ENCODE measurements at regions not wholly inside any gene's neighbourhood (a gene's known extent, or its start where the extent isn't known, plus 50 kb on each side); places are given as distances from the start of the nearest gene placed in this dataset.

DNA sequence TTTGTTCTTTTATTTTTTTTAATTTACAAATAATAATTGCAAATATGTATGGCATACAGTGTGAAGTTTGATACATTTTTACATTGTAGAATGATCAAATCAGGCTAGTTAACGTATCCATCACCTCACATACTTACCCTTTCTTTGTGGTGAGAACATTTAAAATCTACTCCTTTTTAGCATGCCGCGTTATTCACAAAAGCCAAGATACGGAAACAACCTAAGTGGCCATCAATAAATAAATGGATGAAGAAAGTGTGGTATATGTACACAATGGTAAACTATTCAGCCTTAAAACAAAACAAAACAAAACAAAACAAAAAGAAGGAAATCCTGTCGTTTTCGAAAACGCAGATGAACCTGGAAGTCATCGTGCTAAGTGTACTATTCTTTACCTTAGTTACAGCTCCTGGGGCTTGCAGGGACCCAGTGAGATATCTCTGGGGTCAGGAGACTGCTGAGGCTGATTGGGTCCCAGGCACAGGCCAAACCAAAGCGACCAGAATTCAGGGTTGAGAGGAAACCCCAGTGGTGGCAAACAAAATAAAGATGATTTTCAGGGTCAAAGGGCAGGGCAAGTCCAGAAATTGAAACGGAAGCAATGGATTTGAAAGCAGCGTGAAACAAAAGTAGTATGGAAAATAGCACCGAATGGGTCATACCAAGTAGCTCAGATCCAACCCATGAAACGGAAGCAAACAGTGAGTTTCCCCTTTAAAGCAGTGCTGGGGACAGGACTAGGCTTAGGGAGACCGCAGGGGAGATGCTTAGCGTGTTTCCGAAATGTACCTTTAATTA lies 188.2 kb downstream of the PLPP3 start:
- no peak for DNase-seq (ENCODE audit: low spot score)

DNA sequence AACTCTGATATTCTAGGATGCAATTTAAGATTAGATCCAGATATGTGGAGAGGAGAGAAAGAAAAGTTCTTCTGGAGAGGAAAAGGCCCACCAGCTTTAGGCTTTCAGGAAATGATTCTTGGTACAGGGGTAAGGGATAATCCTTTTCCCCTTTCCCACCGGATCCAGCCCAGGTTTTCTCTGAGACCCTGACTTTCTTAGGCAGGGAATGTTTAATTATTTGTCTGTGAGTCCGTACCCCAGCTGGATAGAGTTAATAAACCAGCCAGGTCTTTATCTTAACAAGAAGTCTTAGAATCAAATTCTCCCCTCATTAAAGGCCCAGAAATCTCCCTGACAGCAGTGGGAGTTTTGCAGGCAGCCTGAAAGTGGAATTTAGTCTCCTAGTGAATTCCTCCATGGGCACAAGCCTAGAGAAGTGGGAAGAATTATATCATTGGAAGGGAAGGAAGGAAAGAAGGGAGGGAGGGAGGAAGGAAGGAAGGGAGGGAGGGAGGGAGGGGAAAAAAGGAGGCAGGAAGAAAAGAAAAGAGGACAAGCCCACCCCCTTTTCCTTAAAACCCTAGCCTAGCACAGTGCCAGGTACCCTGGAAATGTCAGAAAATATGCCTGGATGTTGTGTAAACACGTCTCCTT lies 189.0 kb downstream of the PLPP3 start:
- no peak for DNase-seq (ENCODE audit: low spot score)

DNA sequence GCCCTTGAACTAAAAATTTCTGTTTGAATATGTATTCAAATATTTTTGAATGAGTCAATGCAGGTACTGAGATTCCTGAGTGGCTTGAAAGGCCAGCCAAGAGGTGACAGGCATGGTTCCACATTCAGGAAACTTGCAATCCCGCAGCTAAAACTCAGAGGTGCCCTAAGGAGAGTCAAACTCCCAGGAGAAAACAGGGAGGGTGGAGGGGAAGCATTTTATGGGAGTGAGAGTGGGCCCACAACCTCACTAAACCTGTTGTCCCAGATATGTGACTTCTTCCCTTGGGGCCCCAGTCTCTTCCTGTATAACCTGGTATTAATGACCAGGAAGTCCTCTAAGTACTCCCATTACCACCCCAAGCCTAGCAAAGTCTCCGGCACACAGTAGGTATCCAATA lies 189.6 kb downstream of the PLPP3 start:
- no peak for DNase-seq (ENCODE audit: low spot score)

DNA sequence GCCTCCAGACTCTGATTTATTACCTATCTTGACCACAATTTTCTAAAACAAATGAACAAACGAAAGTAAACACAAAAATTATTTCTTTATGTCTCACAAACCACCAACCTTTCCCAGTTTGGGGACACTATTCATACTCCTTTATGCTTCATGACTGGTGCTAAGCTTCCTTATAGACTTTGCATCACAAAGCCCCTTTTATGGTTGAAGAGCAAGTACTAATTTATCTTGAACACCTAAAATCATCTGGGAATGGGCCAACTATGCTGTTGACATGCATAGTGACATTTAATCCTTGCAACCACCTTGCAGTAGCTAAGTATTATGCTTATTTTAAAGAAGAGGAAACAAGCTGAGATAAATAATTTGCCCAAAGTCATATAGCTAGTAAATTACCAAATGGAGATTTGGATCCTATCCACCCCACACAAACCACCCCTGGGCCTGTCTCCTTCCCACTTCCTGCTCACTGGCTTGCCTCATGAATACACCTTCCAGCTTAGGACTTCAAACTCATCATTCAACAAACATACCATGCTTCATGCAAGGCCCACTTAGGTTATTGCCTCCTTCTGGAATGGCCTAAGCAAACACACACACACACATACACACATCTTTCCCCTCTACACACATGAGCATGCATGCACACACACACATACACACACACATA lies 192.2 kb downstream of the PLPP3 start:
- no peak for DNase-seq (ENCODE audit: low spot score)

DNA sequence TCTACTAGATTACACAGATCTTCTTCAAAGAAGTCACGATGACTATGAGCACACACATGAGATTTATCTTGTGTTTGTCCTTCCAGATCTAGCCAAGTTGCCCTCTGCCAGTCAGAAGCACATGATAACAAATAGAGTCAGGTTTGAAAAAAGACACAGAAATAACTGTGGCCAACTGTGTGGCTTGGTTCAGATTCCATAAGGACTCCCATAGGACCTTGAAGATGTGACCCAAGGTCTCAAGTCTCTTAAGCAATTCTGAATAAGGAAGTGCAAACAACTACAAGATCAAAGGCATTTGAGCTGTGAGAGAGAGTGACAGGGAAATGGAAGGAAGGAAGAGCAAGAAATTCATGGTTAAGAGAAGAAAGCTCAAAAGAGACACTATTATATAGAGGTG lies 194.0 kb downstream of the PLPP3 start:
- DNase-seq (ENCODE audit: low spot score): no peak

DNA sequence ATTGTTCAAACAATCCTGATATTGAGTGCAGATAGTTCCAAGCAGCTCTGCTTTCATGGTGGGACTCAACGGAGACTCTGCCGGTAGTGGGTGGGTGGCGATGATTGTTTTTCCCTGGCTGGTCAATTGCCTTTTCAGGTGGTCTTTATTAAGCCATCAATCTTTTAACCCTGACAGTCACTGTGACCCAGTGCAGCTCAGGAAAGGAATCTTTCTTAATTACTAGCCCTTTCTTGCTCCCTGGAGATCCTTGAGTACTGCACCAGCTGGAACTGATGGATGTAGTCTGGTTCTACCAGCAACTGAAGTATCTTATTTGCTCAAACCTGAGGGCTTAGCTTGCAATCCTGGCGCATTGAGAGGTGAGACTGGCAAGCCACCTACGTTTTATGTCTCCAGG lies 196.4 kb downstream of the PLPP3 start:
- no peak for DNase-seq (ENCODE audit: low spot score)

DNA sequence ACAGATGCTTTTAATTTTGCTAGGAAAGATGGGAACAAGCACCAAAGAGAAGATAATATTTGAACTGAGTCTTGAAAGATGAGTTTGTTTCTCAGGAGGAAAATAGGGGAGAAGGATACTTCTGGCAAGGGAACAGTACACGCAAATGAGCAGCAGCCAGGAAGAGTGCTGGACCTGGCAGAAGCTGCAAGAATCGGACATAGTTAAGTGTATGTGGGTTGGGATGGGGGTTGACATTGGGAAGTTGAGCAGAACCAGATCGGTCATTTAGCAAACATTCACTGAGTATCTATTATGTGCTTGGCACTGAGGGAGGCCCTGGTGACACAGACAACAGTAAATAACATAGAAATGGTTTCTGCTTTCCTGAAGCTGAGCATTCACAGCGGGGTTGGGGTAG lies 198.8 kb downstream of the PLPP3 start:
- no peak for DNase-seq (ENCODE audit: low spot score)

DNA sequence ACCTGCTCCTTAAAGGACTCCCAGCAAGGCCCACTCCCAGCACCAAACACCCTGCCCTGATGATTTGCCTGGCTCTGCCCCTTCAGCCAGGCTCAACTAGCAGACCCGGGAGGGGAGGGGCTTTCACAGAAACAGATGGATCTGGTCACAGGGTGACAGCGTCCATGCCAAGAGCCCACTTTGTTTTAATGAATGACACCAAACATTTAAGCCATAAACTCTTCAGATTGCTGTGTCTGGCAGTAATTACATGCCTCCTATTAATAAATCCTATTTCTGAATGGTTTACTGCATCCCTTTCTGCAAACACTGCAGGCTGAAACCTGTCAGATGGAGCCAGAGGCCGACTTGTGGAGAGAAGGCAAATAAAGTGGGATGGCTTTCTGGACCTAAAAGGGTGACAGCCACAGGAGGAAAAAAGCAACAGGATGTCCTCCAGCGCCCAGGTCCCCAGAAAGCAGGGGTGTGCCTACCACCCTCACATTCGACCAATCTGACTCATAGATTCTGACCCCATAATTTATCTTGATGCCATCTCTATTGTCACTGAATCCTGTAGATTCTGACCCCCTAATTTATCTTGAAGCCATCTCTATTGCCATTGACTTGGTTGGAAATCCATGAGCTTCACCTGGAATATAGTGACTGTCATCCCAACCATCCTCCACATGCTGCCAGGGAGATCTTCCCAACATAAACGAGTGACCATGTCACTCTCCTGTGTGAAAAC lies 200.9 kb downstream of the PLPP3 start:
- DNase-seq (ENCODE audit: low spot score): no peak

DNA sequence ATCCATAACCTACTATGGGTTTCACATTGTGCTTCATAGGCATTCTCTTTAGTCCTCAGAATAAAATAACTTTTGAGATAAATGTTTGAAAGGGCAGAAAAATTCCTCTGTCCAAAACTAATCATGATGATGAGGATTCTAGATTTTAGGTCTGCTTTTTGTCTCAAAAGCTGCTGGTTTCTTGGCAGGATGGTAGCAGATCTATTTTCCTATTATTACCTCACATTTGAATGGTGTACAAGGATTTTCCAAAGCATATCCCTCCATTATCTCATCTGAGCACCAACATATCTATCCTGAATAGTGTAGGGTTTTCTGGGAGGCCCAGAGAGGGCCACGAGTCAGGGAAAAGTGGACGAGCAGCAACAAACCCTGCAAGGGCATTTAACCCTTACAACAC lies 201.9 kb downstream of the PLPP3 start:
- no peak for DNase-seq (ENCODE audit: low spot score)

DNA sequence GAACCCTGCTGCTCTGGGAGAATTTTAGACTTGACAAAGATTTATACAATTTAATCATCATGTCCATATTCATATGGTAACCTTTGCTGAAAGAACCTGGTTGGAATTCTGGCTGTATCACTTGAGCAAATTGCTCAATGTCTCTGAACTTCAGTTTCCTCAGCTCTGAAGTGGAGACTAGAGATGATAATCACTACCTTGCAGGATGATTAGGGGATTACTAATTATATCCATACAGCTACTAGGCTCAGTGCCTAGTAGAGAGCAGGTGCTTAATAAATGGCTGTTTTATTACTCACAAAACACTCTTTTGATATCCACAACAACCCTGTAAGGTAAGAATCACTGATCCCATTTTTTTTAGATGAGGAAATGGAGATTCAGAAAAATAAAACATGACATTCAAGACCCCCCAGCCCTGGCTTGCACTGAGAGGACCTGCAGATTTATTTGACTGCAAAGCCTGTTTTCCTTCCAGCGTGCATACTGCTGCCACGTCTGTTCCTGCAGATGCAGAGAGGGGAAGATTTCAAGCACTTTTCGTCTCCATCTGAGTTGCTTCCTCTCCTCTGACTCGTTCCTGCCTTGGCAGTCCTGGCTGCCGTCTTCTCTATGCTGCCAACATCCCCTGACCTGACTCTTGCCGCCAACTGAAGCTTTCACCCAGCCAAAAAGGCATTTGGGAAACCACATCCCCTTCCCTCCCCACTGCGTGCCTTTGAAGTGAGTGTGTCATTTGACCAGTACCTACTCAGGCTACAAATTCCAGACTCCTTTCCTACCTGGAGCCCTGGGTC lies 203.0 kb downstream of the PLPP3 start:
- DNase-seq (ENCODE audit: low spot score): no peak

DNA sequence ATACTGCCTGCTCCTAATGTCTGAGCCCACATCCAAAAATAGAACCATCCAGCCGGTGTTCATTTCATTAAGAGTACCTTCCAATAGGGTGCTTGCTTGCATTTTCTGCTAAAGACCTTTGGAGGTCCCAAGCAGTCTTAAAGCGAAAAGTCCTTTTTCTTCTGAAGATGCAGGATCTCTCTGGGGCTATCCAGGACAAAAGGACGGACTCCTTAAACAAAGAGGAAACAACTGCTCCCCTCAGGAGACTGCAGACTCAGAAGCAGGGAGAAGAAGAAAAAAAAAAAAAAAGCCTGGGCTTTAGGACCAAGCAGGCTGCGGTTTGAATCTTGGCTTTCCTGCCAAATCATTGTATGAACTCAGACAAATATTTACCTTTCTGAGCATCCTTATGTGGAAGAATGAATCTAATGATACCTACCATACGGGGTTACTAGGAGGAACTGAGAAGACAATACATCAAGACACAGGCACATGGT lies 204.0 kb downstream of the PLPP3 start:
- DNase-seq (ENCODE audit: low spot score): no peak

DNA sequence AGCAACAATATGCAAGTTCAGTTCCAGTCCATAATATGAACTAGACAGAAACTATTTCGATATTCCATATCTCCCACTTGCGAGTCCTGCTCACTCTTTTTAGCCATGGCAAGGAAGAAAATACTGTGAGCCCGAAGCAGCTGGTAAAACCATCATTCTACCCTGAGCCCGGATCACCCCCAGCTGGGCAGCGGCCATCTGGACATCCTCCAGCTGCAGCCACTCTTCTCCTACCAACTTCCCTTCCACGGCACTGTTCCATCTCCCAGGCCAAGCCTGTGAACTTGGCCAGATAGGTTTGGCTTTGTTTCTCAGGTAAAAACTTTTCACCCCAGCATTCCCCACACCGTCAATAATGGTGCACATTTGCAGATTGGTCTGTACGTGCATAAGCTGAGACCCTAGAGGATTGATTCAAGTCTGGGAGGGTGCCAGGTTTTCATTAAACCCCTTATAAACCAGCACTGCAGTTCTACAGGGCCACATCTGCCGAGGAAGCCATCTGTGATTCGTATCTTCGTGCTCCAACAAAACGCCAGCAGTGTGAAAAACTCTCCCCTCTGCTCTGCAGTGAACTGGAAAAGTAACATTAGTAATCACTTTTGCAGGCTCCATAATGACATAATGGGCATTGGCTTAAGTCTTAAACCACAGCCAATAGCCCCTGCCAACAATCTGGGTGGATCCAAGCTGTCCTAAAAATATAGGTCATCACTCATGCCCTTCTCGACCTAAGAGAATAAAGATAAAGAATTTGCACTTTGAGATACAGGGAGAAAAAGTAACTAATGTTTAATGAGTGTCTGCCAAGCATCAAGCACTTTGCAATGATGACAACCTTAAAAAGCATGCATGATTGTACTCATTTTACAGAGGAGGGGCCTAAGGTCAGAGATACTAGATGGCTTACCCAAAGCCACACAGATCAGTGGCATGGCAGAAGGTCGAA lies 205.1 kb downstream of the PLPP3 start:
- DNase-seq (ENCODE audit: low spot score): no peak

DNA sequence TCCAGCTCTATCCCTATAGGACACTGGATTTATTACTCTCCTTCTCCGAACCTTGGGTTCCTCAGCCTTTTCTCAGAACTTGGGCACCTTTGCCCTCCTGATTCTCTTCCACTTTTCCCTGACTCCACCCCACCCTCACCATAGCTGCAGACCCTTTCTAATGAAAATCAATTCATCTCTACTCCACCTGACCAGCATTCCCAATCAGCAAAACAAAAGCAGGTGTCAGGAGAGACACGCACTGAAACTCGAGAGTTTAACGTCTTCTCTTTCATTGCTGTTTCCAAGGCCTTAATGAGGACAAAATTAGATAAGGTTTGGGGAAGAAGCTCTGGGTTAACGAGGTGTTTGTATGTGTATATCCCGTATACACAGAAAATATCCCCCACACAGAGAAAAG lies 208.8 kb downstream of the PLPP3 start:
- no peak for DNase-seq (ENCODE audit: low spot score)

DNA sequence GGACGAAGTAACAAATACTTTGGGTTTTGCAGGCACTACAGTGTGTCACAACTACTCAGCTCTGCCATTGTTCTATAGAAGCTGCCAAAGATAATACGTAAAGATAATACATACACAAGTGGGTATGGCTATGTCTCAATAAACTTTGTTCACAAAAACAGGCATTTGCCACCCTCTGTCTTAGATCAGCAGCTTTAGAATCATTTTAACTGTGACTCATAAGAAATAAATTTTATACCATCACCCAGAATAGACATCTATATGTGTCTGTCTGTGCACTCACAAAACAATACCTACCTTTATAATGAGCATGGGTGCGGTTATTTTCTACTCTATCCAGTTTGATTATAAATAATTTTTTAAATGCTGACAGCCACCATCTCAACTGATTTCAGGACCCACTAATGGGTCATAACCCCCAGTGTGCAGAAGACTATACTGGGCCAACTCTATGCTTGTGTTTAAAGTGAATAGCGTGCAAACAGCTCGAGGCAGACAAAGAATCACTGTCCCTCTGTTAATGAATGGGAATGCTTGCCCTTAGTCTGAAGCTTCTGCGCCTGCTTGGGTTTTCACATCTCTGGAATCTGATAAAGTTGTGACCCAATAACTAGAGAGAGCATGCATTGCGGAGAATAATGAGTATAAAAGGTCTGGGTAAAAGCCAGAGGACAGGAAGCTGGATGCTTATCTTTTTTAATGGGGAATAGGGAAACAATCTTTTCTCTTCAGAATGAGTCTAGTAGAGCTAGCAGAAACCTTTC lies 216.2 kb downstream of the PLPP3 start:
- DNase-seq (ENCODE audit: low spot score): no peak

DNA sequence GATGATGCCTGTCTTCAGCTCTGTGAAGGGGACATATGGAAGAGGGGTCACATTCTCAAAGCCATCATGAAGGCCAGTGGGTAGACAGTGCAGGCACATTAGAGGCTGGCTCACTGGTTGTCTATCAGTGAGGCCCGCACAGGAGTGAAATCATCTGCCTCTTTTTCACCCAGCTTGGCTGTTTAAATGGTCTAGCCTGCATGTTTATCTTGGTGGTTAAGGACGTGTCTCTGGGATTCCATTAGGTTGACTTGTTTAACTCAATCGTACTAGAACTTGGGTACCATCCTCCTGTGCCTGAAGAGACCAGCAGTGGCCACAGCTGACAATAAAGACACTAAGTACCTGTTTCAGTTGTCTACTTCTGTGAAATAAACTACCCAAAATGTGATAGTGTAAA lies 219.3 kb downstream of the PLPP3 start:
- DNase-seq (ENCODE audit: low spot score): no peak

DNA sequence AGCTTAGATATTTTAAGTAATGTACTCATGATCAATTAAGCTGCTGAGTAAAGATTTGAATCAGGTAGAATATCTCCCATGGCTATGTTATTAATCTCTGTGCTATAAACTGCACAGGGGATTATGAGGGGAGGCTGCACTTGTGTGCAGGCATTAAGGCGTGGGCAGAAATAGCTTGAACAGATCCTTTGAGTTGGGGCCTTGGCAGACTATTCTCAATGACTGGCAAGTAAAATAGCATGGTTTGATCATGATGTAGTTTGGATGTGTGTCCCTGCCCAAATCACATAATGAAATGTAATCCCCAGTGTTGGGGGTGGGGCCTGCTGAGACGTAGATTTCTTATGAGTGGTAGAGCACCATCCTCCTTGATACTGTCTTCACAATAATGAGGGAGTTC lies 220.3 kb downstream of the PLPP3 start:
- DNase-seq (ENCODE audit: low spot score): no peak

DNA sequence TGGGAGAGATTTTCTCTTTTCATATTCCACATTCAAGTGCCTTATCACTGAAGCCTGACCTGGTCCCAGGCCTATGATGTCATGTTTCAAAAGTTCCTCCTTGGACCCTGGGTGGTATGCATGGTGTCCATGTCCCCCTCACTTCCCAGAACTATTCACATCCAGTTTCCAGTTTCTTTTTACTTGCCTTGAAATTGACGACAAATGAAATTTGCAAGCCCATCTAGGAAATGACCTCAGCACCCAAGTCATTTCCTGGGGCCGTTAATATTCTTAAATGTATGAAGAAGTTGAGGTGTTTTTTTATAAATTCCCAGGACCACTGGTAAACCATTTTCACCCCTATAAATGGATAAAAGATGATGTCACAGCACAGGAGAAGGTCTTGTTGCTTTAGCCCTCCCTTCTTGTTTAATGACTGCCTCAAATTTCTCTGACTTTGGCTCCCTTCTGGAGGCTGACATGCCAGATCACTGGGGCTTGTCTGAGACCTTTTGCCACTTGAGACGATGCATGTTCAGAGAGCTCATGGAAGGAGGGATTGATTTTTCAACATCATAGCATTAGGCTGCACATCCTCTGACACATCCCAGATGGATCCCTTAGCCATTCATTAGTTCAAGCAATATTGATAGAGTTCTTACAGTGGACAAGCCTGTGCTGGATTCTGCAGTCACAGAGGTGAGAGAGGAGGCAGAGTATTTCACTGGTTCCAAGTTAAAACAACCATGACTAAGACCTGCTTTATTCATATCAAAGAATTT lies 221.3 kb downstream of the PLPP3 start:
- no peak for DNase-seq (ENCODE audit: low spot score)

DNA sequence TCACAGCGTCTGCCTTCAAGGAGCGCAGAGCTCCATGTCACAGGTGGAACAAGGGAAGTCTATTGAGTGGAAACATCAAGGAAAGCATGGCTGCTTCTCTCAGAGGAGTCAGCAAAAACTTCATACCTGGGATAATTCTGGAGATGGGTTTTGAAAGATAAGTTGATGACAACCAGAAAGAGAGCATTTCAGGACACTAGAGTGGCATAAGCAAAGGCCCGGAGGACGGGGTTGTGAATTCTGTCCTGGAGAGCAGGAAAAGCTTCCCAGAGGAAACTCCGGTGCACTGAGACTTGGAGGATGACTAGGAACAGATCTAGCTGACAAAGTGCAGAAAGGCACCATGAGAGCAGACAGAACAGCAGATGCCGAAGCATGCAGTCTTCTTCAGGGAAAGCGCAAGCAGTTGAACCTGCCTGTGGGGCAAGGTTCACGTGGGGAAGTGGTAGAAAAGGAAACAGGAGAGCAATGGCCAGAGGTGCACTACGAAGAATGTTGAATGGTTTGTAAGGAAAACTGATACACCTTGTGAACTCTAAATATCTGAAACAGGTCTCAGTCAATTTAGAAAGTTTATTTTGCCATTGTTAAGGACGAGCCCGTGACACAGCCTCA lies 222.9 kb downstream of the PLPP3 start:
- DNase-seq (ENCODE audit: low spot score): no peak

DNA sequence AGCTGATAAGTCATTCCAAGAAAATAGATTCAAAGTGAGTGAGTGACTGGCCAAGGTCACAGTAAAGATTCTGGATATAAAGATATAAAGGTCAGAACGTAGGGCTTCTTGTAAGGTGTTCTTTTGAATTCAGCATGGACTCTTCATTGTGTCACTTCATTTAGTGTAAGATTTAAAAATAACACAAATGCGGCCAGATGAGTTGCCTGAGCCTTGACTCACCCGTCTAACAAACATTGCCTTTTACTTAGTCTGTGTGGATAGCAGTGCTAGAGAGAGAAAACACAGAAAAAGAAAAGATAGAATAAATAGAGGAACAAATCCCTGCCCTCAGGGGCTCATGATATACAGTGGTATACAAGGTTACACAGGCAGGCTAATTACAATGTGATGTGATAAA lies 223.4 kb downstream of the PLPP3 start:
- no peak for DNase-seq (ENCODE audit: low spot score)
